HG03439 (cell line): ENCODE measurements at regions not wholly inside any gene's neighbourhood (a gene's known extent, or its start where the extent isn't known, plus 50 kb on each side); places are given as distances from the start of the nearest gene placed in this dataset.
A peak's percentile ranks its signal among the peaks of the same experiment; 100 is the strongest.

Experiments
- ATAC-seq: cut with Tn5 transposase; IDR thresholded peaks from one replicate; pipeline ENCODE4 v1.9.1; 2021; ENCODE audit warnings: mild to moderate bottlenecking, moderate library complexity; ENCODE audit not compliant: unreplicated experiment

DNA sequence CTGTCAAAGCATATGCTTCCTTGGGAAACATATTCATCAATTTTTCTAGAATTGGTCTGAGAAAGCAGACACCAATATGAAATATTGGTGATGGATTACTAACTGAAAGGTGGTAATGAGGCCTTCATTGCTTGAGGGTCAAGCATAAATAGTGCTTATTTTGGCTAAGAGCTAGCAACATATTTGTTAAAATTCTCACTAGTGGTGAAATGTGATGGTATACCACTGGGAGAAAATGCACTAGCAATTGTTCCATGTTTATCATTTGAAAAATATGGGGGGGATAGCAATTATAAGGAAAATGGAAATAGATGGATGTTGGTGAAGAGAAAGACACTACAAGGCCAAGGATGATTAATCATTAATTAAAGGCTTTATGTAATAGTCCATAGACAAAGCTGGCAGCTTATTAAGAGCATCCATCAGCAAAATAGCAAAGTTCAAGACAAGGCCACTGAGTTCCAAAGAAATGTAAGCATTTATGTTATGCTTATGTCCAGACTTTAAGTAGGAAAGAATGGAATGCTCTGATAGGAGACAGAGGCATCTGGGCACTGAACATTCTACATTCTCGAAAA, 253.7 kb upstream of the PRDM9 start:
- ATAC-seq: no peak

DNA sequence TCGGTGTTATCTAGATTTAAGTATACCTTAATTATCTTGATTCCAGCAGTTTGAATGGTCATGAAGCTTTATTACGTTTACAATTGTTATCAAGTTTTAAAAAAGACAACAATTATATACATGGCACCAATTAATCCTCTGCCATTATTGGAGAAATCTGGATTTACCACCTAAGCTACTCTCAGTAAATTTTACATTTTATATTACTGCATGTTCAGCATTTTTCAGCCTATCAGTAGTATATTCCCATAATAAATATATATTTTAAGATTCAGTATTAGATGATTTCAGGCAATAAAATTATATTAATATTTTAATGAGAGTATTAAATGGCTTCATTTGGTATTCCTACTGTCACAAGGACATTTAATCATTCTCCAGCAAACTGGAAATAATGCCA, 264.5 kb upstream of the PRDM9 start:
- no peak for ATAC-seq

DNA sequence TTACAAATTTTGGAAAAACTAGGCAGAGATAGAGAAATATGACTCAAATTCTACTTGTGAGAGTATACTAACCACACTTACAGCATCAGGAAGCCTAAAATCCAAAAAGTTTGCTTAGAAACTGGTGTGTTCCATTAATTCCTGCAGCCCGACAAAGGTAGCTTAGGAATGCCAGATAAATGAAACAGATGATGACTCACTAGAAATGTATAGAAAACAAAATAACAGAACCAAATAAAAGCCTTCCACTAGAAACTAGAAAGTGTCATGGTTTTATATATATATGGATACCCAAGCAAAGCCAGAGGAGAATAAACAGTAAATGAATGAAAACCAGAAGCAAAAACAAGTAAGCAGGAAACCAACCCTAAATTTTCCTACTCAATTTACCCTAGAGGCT, 272.2 kb upstream of the PRDM9 start:
- ATAC-seq: no peak

DNA sequence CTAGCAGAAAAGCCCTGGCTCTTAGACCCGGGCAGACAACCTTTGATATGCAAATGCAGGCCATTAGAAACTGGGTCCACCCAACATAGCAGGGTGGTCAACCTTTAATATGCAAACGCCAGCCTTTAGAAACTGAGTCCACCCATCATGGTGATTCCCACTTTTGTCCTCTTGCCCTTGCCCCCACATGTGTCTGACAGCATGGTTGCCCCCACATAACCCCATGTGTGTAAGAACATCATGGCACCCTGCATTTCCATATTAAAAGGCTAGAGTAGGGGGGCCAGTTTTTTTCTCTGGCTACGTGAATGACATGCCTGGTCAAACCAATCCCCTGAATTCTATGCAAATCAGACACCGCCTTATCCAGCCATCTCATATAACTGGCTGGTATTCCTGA, 273.2 kb upstream of the PRDM9 start:
- no peak for ATAC-seq

DNA sequence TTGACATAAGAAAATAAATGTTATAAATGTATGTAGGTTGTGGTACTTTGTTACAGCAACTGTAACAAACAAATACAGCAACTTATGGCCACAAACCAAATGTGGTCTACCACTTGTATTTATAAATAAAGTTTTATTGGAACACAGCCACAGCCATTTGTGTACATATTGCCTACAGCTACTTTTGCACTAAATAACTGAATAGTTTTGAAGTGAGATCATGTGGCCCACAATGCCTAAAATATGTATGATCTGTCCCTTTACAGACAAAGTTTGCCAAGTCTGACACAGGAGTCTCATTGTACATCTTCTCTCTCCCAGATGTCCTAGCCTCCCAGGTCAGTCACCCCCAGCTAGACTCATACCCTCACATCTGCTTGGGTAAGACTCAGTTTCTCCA, 283.6 kb upstream of the PRDM9 start:
- no peak for ATAC-seq

DNA sequence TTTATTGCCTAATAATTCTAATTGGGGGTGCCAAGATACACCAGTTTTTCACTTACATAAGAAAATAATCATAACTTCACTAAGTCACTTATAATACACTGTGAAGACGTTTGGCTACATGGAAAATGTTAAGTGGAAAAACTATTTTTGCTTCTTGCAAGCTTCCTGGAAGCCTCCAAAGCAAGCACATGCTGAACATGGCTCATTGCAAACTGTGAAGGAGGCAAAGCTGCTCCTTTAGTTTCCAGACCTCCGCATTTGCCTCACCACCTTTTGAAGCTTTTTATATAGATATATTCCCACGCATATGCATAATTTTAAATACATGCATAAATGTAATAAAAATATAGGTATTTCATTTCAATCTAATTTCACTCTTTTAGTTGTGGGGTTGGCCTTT, 285.6 kb upstream of the PRDM9 start:
- ATAC-seq: no peak

DNA sequence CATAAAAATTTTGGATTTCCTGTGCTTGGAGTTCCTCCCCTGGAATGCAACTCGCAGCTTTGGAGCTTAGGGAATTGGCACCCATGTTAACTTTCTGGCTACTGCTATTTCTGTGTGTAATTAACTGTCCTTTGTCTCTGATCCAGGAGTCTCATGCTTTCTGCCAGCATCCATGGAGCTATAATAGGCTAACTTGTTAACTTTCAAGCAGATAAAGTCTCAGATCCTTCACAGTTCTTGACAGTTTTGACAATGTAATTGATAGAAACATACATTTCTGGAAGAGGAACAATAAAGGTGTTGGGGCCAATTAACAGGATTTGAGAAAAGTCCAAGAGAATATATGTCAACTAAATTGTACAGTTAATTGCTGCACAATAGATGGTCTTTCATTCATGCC, 290.2 kb upstream of the PRDM9 start:
- ATAC-seq: no peak

DNA sequence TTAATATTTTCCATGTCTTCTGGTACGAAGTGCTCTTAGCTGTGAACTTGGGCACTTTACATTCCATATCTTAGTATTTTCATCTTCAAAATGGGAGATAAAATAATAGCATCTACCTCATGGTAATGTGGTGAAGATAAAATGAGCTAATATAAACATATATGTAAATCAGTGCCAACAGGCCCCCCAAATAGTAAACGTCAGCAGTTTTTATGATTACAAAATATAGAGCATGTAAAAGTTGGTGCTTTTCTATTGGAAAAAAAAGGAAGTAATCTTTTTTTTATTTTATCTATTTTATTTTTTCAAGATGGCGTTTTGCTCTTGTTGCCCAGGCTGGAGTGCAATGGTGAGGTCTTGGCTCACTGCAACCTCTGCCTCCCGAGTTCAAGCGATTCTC, 291.1 kb upstream of the PRDM9 start:
- no peak for ATAC-seq

DNA sequence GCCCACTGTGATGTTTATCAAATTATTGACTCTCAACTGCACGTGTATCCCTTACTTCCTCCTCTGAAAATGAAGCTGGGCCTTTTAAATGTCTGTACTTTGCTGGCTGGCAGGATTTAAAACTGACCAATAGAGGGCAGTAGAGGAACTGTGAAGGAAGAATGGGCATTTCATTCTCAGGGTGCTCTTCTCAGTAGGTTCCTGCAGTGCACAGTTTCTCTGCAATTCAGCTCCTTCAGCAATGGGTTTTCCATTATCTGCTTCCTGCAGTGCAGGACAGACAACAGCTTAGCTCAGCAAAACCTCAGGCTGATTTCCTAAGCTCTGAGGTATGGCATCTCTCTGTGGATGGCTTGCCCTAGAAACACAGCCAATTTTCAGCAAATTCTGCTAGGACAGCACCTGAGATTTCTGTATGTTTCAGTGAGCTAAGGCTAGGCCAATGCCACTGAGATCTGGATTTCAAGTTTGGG, 298.4 kb upstream of the PRDM9 start:
- ATAC-seq: peak; percentile 90

DNA sequence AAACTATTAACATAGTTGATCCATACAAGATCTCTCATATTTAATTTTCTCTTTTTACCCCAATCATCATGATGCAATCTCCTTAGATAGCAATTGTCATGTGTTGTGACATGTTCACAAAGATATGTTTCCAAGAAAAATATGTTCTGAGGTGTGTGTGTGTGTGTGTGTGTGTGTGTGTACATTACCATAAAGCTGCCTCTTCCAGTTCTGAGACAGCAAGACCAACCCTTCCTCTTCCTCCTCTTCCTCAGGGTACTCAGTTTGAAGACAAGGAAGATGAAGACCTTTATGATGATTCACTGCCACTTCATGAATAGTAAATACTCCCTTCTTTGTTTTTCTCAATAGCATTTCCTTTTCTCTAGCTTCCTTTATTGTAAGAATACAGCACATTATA, 303.3 kb upstream of the PRDM9 start:
- no peak for ATAC-seq

DNA sequence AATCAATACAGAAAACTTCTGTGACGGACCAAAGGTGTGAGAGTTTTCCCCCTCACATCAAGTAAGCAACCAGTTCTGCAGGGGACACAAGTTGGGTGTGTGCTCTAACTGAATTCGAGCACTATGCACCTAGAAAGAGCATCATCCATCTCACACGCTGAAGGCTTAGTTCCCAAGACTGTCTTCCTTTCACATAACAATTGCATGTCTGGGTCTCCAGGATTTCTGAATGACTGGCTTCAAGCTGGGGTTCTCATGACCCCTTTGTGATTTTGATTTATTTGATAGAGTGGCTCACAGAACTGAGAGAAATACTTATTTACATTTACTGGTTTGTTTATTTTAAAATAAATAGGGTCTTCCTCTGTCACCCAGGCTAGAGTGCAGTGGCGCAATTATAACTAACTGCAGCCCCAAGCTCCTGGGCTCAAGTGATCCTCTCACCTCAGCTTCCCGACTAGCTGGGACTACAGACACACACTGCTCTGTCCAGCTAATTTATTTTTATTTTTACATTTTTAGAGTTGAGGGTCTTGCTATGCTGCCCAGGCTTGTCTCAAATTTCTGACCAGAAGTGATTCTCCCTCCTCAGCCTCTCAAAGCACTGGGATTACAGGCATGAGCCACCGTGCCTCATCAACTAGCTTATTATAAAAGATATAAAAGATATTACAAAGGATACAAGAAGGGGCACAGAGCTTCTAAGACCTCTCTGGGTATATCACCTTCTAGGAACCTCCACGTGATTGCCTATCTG, 316.7 kb upstream of the CDH12 start:
- ATAC-seq: no peak

DNA sequence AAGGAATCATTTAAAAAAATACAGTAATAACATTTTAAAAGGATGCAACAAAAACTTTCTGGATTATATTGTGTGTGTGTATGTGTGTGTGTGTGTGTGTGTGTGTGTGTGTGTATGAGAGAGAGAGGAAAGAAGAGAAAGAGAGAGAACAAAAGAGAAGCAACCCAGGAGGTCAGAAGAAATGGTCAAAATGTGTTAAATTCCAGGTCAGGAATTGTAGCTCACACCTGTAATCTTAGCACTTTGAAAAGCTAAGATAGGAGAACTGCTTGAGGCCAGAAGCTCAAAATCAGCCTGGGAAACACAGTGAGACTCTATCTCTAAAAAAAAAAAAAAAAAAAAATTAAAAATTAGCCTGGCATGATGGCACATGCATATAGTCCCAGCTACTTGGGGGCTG, 311.8 kb upstream of the CDH12 start:
- no peak for ATAC-seq

DNA sequence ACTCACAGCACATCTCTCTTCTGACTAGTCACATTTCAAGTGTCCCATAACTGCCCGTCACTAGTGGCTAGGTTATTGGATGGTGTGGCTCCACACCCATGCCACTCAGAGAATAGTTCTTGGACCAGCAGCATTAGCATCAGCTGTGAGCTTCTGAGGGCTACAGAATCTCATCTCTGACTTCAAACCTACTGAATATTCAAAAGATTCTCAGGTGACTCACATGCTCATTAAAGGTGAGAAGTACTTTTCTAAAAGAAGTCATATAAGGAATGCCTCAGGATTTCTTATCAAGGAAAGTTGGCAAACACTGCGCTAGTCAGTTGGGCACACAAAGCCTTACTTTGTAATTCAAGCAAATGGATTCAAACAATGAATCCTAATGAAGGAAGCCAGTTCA, 305.0 kb upstream of the CDH12 start:
- ATAC-seq: no peak

DNA sequence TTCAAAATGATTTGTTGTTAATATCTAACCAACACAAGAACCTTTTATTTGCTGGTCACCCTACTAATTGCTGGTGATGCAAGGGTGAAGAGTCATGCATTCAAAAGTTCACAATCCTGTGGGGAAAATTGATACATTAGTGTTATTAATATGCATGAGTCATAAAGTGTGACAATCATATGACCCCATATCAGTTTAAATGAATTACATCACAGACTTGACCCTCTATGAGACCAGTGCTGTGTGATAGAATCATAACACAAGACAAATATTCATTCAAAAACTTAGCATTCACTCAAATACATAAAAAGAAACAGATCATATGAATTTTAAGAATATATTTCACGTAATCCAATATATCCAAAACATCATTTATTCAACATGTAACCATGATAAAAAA, 304.6 kb upstream of the CDH12 start:
- no peak for ATAC-seq

DNA sequence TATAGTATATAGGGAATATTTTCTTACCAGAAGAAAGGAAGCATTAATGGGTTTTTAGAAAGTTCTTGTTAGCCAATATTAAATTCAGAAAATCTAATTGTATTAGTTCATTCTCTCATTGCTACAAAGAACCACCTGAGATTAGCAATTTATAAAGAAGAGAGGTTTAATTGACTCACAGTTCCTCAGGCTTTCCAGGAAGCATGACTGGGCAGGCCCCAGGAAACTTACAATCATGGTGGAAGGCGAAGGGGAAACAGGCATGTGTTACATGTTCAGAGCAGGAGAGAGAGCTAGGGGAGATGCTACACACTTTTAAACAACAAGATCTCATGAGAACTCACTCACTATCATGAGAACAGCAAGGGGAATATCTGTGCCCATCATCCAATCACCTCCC, 304.0 kb upstream of the CDH12 start:
- ATAC-seq: no peak

DNA sequence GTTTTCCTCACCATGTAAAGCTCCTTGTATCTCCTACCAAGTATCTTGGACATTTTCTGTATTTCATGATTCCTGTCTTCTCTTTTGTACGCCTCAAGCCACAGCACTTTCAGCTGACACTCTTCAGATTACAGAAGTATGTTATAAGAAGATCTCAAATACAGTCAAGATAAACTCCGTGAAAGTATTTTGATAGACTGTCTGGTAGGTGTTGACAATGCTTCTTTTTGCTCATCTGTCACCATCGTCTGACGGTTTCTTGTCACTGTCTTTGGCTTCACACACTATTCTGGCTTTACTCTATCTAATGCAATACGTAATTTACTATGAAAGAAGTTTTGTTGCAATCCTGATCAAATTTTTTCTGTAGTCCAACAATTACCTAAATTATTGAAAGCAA, 294.5 kb upstream of the CDH12 start:
- ATAC-seq: no peak

DNA sequence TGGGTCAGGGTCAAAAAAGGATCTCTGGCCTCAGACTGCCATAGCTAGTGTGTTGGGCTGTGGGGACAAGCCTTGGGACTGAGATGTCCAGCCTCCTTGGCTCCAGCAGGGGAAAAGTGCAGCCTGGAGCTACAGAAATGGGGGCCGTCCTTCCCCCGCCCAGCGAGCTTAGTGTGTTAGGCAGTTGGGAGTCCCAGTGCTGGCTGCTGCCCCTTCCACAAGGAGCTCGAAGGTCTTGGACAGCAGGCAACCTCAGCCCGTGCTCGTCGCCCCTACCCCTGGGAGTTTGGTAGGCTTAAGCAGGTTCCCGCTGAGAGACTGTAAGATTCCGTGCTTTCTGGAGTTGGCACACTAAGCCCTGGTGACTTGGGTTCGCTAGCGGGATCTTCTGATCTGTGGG, 293.0 kb upstream of the CDH12 start:
- ATAC-seq: no peak

DNA sequence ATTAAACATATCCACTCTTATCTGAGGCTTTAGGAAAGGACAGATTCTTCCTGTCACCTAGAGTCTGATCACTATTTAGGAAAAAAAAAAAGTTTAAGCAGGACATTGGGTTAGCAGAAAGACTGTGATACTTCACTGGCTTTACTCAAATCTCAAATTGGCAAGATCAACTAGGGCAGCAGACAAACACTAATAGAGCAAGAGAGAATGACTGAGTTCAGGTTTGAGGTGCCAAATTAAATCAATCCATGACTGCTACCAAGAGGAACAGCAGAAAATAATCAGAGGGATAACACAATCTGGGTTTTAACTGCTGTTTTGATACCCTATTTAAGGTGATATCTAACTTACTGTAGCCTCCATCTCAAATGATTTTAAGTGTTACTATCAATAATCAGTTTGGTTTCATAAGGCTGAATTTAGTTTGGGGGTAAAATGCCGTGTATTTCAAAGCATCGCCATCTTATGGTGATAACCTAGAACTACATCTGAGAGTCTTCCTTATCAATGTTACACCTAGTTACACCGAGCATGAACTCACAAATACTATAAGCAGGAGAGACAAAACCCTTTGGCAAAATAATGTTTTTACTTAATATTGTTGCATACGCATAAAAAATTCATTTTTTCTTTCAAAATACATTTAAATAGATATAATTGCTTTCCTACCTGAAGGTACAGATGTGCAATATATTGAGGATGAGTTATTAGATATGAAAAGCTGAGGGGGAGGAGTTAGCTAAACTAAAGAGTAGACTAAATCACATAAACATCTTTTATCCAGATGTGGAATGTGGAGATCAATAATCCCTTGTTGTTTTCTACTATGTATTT, 286.4 kb upstream of the CDH12 start:
- peak; percentile 79 for ATAC-seq

DNA sequence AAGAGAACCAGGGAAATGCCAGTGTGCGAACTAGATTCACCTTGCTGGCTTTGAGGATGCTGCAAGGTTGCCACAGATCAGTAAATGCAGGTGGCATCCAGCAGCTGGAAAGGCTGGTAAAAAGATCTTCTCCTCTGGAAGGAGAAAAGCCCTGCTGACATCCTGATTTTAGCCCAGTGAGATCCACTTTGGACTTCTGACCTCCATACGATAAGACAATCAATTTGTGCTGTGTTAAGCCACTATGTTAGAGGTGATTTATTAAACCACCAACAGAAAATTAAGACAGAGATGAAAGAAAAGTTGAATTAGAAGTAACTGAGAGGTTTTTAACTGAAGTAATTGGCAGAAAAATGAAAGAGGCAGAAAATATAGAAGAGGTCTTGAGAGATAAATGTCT, 283.8 kb upstream of the CDH12 start:
- no peak for ATAC-seq

DNA sequence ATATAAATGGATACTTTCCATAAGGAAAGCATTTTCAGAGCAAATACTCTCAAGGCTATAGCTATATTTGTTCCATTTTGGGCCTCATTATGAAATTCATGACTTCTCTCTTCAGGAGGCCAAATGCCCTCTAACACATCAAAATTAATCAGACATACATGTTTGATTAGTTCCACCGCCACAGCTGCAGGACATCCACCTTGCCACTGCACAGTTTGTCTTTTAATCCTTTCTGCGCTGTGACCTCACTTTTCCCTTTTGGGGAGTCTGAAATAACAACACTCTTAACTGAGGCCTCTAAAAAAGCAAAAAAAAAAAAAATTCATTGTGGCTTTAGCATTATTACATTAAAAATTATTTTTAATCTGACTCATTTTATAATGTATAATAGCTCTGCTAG, 279.1 kb upstream of the CDH12 start:
- ATAC-seq: no peak

DNA sequence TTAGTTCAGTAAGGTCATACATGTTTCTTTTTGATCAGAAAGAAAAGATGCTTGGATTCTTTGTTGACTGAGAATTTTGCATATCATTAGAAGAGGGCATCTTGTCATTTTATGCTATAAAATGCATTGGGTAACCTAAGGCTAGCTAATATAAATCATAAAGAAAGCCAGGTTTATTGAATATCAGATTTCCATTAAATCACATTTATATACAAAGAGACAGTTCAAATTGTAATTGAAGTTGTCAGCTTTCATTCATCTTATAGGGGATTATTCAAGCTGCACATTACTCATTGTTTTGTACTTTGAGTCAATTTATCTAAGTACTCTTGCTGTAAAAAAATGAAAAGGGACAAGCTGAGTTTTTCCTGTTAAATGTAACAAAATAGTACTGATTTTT, 259.1 kb upstream of the CDH12 start:
- no peak for ATAC-seq

DNA sequence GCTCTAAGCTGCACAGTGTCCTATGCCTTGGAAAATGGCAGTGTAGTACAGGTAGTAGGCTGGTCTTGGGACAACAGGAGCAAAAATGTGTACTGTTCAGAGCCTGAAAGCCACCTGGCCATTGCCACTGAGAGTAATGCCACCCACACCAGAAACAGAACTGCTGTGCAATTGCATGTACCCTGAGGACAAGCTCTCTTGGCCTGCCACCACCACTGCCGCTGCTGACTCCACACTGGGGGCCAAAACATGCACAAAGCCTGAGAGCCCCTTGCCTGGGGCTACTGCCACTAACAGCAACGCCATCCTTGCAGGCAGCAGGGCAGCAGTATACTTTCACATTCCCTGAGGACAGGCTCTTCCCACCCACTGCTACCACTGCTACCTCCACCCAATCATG, 251.9 kb upstream of the CDH12 start:
- ATAC-seq: no peak
